ENCODE measurements at regions not wholly inside any gene's neighbourhood (a gene's known extent, or its start where the extent isn't known, plus 50 kb on each side); places are given as distances from the start of the nearest gene placed in this dataset.

GRCh38 chr4:75102787-75103085 lies 169.8 kb downstream of the PARM1 start:
- TF ChIP-seq BHLHE40 (IDR thresholded peaks at IDR 0.05; ENCODE audit: borderline replicate concordance) = no peak
- no peak for TF ChIP-seq PKNOX1 (IDR thresholded peaks at IDR 0.05)
- no peak for TF ChIP-seq FOXA1 (IDR thresholded peaks at IDR 0.05)
- ChIA-PET POLR2A (no interaction called here), CTCF (no interaction called here)
- no peak for DNase-seq (ENCODE audit: extremely low spot score)

GRCh38 chr4:75101906-75102786 lies 169.2 kb downstream of the PARM1 start:
- no peak for TF ChIP-seq NFRKB (IDR thresholded peaks at IDR 0.05)
- no peak for TF ChIP-seq CTBP1 (IDR thresholded peaks at IDR 0.05; ENCODE audit: borderline replicate concordance)
- TF ChIP-seq FOXK2 (IDR thresholded peaks at IDR 0.05) = no peak
- no peak for TF ChIP-seq LEF1 (IDR thresholded peaks at IDR 0.05; ENCODE audit: borderline replicate concordance)
- no peak for TF ChIP-seq FOXM1 (IDR thresholded peaks at IDR 0.05; ENCODE audit: borderline replicate concordance)
- no peak for TF ChIP-seq SUZ12 (IDR thresholded peaks at IDR 0.05)
- no peak for TF ChIP-seq L3MBTL2 (conservative IDR thresholded peaks at IDR 0.05)
- TF ChIP-seq FOXA1 (IDR thresholded peaks at IDR 0.05) = no peak
- TF ChIP-seq BHLHE40 (IDR thresholded peaks at IDR 0.05; ENCODE audit: borderline replicate concordance) = no peak
- no peak for TF ChIP-seq HDGF (IDR thresholded peaks at IDR 0.05; ENCODE audit: borderline replicate concordance)
- TF ChIP-seq TARDBP (IDR thresholded peaks at IDR 0.05) = no peak
- TF ChIP-seq SP1 (IDR thresholded peaks at IDR 0.05) = no peak
- TF ChIP-seq ZNF384 (IDR thresholded peaks at IDR 0.05) = no peak
- TF ChIP-seq ARNT (IDR thresholded peaks at IDR 0.05) = no peak
- TF ChIP-seq PKNOX1 (IDR thresholded peaks at IDR 0.05) = no peak
- no peak for DNase-seq (ENCODE audit: extremely low spot score)
- POLR2A ChIA-PET = no interaction called here
- CTCF ChIA-PET = no interaction called here
